ENCODE measurements at regions not wholly inside any gene's neighbourhood (a gene's known extent, or its start where the extent isn't known, plus 50 kb on each side); places are given as distances from the start of the nearest gene placed in this dataset.

- no peak for TF ChIP-seq CTCF (conservative IDR thresholded peaks at IDR 0.05; ENCODE audit: low read depth, low read length)
- no peak for TF ChIP-seq EZH2 (IDR thresholded peaks at IDR 0.05; ENCODE audit: low read length, unreplicated experiment)
- no peak for TF ChIP-seq EZH2phosphoT487 (IDR thresholded peaks at IDR 0.05; ENCODE audit: borderline replicate concordance, low read length)
Observed at GRCh38 chr12:42742716-42743115, 153.2 kb upstream of the PRICKLE1 start.

Measured in PC-3 (cell line).